GM18511 (cell line): ENCODE measurements at regions not wholly inside any gene's neighbourhood (a gene's known extent, or its start where the extent isn't known, plus 50 kb on each side); places are given as distances from the start of the nearest gene placed in this dataset.

Experiments used
- ATAC-seq: cut with Tn5 transposase; IDR thresholded peaks from one replicate; pipeline ENCODE4 v1.9.1; 2021; ENCODE audit warnings: mild to moderate bottlenecking, moderate library complexity; ENCODE audit not compliant: unreplicated experiment

- ATAC-seq, result no peak
Observed at GRCh38 chr2:180662941-180663471, 317.4 kb upstream of the UBE2E3 start.

DNA sequence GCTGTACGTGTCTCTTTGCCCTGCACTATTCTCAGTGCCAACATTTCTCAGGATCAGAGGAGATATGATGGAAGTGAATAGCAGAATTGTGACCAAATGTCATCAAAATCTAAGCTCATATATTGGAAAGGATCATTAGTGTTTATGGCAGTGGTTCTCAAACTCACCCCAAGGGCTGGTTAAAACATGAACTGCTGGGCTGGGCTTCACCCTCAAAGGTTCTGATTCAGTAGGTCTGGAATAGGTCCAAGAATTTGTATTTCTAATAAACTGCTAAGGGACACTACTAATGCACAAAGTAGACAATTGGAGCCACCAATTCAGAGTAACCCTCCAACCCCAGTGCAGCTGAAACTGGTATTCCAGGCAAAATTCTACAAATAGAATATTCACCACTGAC is 317.9 kb upstream of the UBE2E3 start:
- no peak for ATAC-seq

DNA sequence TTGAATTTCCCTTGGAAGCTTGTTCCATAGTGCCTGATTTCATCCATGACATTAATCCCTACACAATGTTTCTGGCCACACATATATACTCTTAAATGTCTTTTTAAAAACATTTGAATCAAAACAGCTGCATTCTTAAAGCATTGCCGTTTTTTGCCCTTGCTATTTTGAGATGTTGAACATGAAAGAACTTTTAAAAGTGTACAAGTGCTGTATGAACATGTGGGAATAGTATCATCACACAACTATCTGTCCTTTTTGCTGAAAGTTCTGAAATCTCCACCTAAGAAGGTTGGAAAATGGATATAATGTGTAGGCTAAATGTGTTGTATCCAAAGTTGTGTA is 318.7 kb upstream of the UBE2E3 start:
- ATAC-seq, result no peak

- ATAC-seq, result no peak
Observed at GRCh38 chr2:180660881-180661685, 319.3 kb upstream of the UBE2E3 start.

- ATAC-seq, result no peak
Observed at GRCh38 chr2:180660207-180660606, 320.2 kb upstream of the UBE2E3 start.

DNA sequence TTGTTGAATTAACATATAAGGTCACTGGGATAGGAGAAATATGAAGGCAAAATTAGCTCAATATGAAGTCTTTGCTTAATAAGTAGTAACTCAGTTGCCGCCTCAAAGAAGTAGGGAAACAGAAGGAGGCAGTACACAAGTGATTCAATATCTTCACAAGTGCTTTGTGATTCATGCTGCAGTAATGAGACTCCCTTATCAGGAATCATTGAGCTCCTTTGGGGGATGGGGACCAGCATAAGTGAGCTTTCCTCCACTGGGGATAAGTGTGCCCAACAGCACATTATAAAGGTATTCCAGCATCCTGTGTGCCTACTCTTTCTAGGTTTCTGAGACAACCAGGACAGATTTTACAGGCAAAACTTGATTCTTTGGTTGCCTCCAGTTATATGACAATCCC is 323.4 kb upstream of the UBE2E3 start:
- ATAC-seq, result no peak

DNA sequence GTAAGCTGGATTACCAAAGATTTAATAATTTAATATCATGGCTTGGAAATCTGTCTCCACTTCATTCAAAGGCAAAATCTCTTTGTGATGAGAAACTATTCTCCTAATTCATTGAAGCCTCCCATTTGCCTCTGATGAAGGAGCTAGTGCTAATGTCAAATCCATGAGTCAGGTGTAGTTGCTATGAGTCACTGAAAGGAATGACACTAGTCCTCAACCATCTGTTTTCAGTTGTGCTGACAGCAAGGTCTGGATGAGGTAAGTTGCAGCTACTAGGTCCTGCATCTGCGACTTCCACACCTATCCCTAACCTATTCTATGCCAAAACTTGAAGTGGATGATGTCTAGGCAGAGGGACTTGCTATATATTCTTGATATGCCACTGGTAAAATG is 324.0 kb upstream of the UBE2E3 start:
- ATAC-seq, result no peak

GRCh38 chr2:180655842-180656454 is 324.5 kb upstream of the UBE2E3 start:
- ATAC-seq, result no peak

GRCh38 chr2:180655393-180655792 is 325.0 kb upstream of the UBE2E3 start:
- no peak for ATAC-seq

- ATAC-seq, result no peak
Observed at GRCh38 chr2:180653481-180653880, 326.9 kb upstream of the UBE2E3 start.

- ATAC-seq, result no peak
Observed at GRCh38 chr2:180652794-180653193, 327.6 kb upstream of the UBE2E3 start.

DNA sequence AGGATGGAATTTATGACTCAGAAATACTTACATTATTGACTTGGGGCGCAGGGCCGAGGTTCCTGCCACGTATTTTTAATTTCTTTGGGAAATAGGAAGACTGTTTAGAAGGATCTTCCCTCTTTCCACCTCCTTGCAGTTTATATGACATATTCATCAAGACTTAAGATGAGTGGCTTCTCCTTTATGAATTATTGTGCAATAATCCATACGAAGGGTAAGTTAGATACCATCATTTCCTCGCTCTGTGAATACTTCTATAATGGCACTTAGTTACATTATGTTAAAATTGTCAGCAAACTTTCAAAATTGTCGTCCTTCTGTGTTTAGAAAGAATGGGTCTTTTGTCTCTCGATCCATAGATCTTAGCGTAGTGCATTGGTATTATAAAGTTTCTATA is 328.8 kb upstream of the UBE2E3 start:
- ATAC-seq, result no peak

DNA sequence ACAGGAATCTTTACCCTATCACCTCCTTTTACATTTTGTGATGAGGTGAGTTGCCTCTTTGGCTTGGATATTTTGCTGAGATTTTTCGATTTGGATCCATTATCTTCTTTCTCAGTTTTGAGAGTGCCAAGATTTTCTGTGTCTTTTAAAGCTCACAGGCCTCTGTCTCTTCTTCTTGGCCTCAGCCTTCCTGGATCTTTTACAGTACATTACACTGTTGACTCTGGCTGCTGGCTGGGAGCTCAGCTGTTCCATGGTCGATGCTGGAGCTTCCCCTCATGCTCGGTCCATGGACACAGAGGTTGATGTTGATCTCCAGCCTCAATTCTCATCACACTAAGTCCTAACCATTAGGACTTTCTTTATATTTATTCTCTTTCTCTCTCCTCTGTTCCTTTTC is 332.8 kb upstream of the UBE2E3 start:
- no peak for ATAC-seq

- ATAC-seq, result no peak
Observed at GRCh38 chr2:180647221-180647620, 333.2 kb upstream of the UBE2E3 start.

GRCh38 chr2:180646756-180647155 is 333.6 kb upstream of the UBE2E3 start:
- no peak for ATAC-seq

GRCh38 chr2:180644709-180645108 is 335.7 kb upstream of the UBE2E3 start:
- no peak for ATAC-seq

DNA sequence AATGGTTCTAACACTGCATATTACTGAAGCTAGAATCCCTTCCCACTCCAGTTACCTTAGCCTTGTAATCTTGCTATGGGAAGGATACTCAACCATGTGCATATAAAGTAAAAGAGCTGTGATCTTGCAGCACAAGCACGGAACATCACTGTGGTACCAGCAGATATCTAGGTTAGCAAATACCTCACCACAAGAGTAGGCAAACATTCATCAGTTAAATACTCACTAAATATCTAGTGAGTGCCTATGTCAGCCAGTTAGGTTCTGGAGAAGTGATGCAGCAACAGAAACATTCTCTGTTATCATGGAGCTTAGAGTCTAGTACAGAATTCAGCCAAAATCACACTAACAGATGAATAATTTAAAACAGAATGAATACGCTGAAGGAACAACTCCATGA is 349.6 kb upstream of the UBE2E3 start:
- ATAC-seq, result no peak

DNA sequence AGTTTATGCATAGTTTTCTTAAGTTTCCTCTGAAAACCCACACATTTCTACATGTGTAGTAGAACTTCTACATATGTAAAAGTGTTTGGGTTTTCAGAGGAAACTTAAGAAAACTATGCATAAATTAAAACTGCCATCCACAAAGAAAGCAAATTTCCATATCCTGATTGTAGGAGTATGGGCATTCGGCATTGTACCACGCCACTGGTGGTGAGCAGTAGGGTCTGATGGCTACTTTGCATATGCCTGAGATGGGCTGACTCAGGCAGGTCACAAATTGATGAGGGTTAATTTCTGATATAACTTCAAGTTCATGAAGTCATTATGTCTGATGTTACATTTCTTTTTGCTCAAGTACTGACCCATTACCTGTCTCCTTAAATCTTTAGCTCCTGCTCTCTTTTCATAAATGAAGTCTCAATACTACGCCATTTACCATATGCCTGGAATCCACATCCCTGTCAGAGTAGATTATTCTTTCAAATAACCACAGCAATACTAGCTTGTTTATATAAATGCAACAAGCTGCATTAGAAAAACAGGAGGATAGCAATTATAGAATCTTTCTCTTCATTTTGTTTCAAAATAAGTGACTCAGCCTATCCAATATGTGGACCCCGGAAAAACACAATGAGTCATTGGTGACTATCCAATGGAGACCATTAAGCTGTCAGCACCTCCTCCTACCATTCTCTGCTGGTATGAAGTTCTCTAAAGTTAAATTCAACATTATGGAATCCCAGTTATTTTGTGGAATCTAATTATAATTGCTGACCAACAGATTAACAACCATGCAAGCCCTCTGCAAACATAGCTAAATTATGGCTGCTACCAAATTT is 355.2 kb upstream of the UBE2E3 start:
- no peak for ATAC-seq

GRCh38 chr2:180621941-180622918 is 358.2 kb upstream of the UBE2E3 start:
- no peak for ATAC-seq

GRCh38 chr2:180621366-180621765 is 359.0 kb upstream of the UBE2E3 start:
- no peak for ATAC-seq
